HG03520 (cell line): ENCODE measurements at regions not wholly inside any gene's neighbourhood (a gene's known extent, or its start where the extent isn't known, plus 50 kb on each side); places are given as distances from the start of the nearest gene placed in this dataset.

Experiments
- ATAC-seq: cut with Tn5 transposase; IDR thresholded peaks from one replicate; pipeline ENCODE4 v1.9.1; 2021; ENCODE audit warnings: mild to moderate bottlenecking, moderate library complexity; ENCODE audit not compliant: unreplicated experiment

GRCh38 chr3:115445559-115445958 lies 177.8 kb upstream of the GAP43 start:
- ATAC-seq = no peak

- ATAC-seq = no peak
These were observed 174.5 kb upstream of the GAP43 start for GRCh38 chr3:115448851-115449250.

- no peak for ATAC-seq
These were observed 173.3 kb upstream of the GAP43 start for GRCh38 chr3:115450036-115450435.

GRCh38 chr3:115464036-115464435 lies 159.3 kb upstream of the GAP43 start:
- ATAC-seq = no peak

- ATAC-seq = no peak
These were observed 153.7 kb upstream of the GAP43 start for GRCh38 chr3:115469649-115470048.

GRCh38 chr3:115470254-115470653 lies 153.1 kb upstream of the GAP43 start:
- ATAC-seq = no peak

GRCh38 chr3:115475178-115476041 lies 147.9 kb upstream of the GAP43 start:
- no peak for ATAC-seq

GRCh38 chr3:115476472-115476871 lies 146.8 kb upstream of the GAP43 start:
- no peak for ATAC-seq

- ATAC-seq = no peak
These were observed 145.0 kb upstream of the GAP43 start for GRCh38 chr3:115478359-115478758.

- no peak for ATAC-seq
These were observed 136.4 kb upstream of the GAP43 start for GRCh38 chr3:115486880-115487279.

- ATAC-seq = no peak
These were observed 135.3 kb upstream of the GAP43 start for GRCh38 chr3:115487968-115488367.

- no peak for ATAC-seq
These were observed 134.9 kb upstream of the GAP43 start for GRCh38 chr3:115488409-115488808.

- no peak for ATAC-seq
These were observed 128.5 kb upstream of the GAP43 start for GRCh38 chr3:115494826-115495225.

GRCh38 chr3:115498421-115498820 lies 124.9 kb upstream of the GAP43 start:
- no peak for ATAC-seq

GRCh38 chr3:115498898-115499297 lies 124.4 kb upstream of the GAP43 start:
- ATAC-seq = no peak

- no peak for ATAC-seq
These were observed 123.6 kb upstream of the GAP43 start for GRCh38 chr3:115499666-115500065.

GRCh38 chr3:115500795-115501194 lies 122.5 kb upstream of the GAP43 start:
- no peak for ATAC-seq

GRCh38 chr3:115502128-115502527 lies 121.2 kb upstream of the GAP43 start:
- ATAC-seq = no peak

GRCh38 chr3:115503394-115503793 lies 119.9 kb upstream of the GAP43 start:
- ATAC-seq = no peak

GRCh38 chr3:115508562-115508961 lies 114.7 kb upstream of the GAP43 start:
- ATAC-seq = no peak

GRCh38 chr3:115512565-115513415 lies 110.5 kb upstream of the GAP43 start:
- ATAC-seq = no peak

GRCh38 chr3:115513416-115513800 lies 109.9 kb upstream of the GAP43 start:
- ATAC-seq = no peak
